K562 (cell line): ENCODE measurements at regions not wholly inside any gene's neighbourhood (a gene's known extent, or its start where the extent isn't known, plus 50 kb on each side); places are given as distances from the start of the nearest gene placed in this dataset.

Experiments used
- ATAC-seq: fragments of 200-7000 bp; cut with Tn5 transposase; 3 replicates; pipeline ENCODE4 v1.9.1; 2020; ENCODE audit warnings: moderate library complexity
- BruUV-seq: library from RNA; stranded (reverse); fragments of 400-500 nt; replicated peaks from 2 replicates; lab custom pipeline; 2021; lab: Mats Ljungman, UMichigan
- CTCF ChIA-PET: fragments of 300-600 bp; formaldehyde crosslinking; extraction: SDS; loops from one replicate; lab custom pipeline; 2021; ENCODE audit warnings: low intra/inter-chr PET ratio; lab: Yijun Ruan, JAX
- POLR2A ChIA-PET: fragments of 300-600, 350-650 bp; sonication (Branson Sonifier 250); formaldehyde crosslinking; extraction: SDS; loops from one replicate; lab custom pipeline; 2021; ENCODE audit warnings: antibody characterized with exemption, inconsistent platforms; lab: Yijun Ruan, JAX
- DNase-seq, 4 experiments: peaks; one replicate each; pipeline versions ENCODE4 v3.0.0 to v3.0.0-alpha.2; 2011 to 2018; ENCODE audit warnings: low spot score in 3 of 4, mixed read lengths in 3 of 4; ENCODE audit errors: extremely low read depth in 1 of 4
- FAIRE-seq: peaks from 2 replicates; lab custom pipeline; 2011; peaks lifted over from hg19 to GRCh38; lab: Jason Lieb, UNC
- H2AFZ ChIP-seq: 2 replicates; pipeline ENCODE4 v1.6.0; 2011; ENCODE audit warnings: low read depth, low read length, control low read depth, inconsistent platforms
- H3K27ac ChIP-seq: fragments of 200-600 bp; 3 replicates; pipeline ENCODE4 v1.8.0; 2011; ENCODE audit warnings: low read depth, mild to moderate bottlenecking, control low read depth, inconsistent platforms, low read length, moderate library complexity, mixed read lengths; ENCODE audit errors: extremely low read depth
- H3K27me3 ChIP-seq, 2 experiments: fragments of 300-600 bp in 1 of 2; 2 replicates in 1 of 2; 3 replicates in 1 of 2; pipeline versions ENCODE4 v1.6.0 to v1.8.0; 2011; ENCODE audit warnings: inconsistent platforms in 2 of 2, low read length in 2 of 2, mild to moderate bottlenecking in 1 of 2, mixed read lengths in 1 of 2, moderate library complexity in 1 of 2; ENCODE audit not compliant: control insufficient read depth in 2 of 2, insufficient read depth in 2 of 2
- H3K36me3 ChIP-seq: fragments of 300-600 bp; 3 replicates; pipeline ENCODE4 v1.8.0; 2011; ENCODE audit warnings: mild to moderate bottlenecking, low read length, inconsistent platforms; ENCODE audit not compliant: control insufficient read depth, insufficient read depth
- H3K4me1 ChIP-seq, 2 experiments: fragments of 200-600 bp in 1 of 2; replicated peaks in 1 of 2; 2 replicates in 1 of 2; 3 replicates in 1 of 2; pipeline versions ENCODE4 v1.5.1 to v1.8.0; 2011; ENCODE audit warnings: inconsistent platforms in 2 of 2, low read length in 2 of 2, mild to moderate bottlenecking in 1 of 2, mixed read lengths in 1 of 2, moderate library complexity in 1 of 2; ENCODE audit not compliant: control insufficient read depth in 2 of 2, insufficient read depth in 2 of 2
- H3K4me2 ChIP-seq: 2 replicates; pipeline ENCODE4 v1.6.1; 2011; ENCODE audit warnings: low read length, control low read depth, inconsistent platforms, mixed read lengths; ENCODE audit not compliant: insufficient read depth
- H3K4me3 ChIP-seq: fragments of 200-600 bp; sonication (generic), shearing (Covaris generic); 2 replicates; pipeline ENCODE4 v1.5.1; 2016; ENCODE audit warnings: control low read depth, inconsistent platforms
- H3K79me2 ChIP-seq: fragments of 200-600 bp; 3 replicates; pipeline ENCODE4 v1.8.0; 2011; ENCODE audit warnings: low read length, inconsistent platforms; ENCODE audit not compliant: control insufficient read depth, insufficient read depth
- H3K9ac ChIP-seq, 2 experiments: 2 replicates each; pipeline versions ENCODE4 v1.6.0 to v1.6.1; 2011; ENCODE audit warnings: low read depth in 2 of 2, low read length in 2 of 2, control low read depth in 1 of 2, inconsistent platforms in 1 of 2, mild to moderate bottlenecking in 1 of 2, mixed read lengths in 1 of 2; ENCODE audit not compliant: insufficient read depth in 1 of 2
- H3K9me1 ChIP-seq: one replicate; pipeline ENCODE4 v1.6.0; 2011; ENCODE audit warnings: inconsistent platforms, mild to moderate bottlenecking, low read length, moderate library complexity; ENCODE audit not compliant: control insufficient read depth, insufficient read depth
- H3K9me3 ChIP-seq: replicated peaks from 2 replicates; pipeline ENCODE4 v1.5.1; 2011; ENCODE audit warnings: low read depth, low read length, inconsistent platforms; ENCODE audit not compliant: control insufficient read depth, insufficient read depth
- H4K20me1 ChIP-seq: replicated peaks from 2 replicates; pipeline ENCODE4 v1.6.1; 2011; ENCODE audit warnings: low read length, inconsistent platforms, mixed read lengths; ENCODE audit not compliant: control insufficient read depth, insufficient read depth
- BMI1 ChIP-seq: fragments of 150-350 bp; IDR thresholded peaks from 2 replicates; pipeline ENCODE4 v1.6.1; 2014; ENCODE audit warnings: low read length
- EZH2 ChIP-seq: IDR thresholded peaks from 2 replicates; pipeline ENCODE4 v1.6.1; 2012; ENCODE audit warnings: low read depth, mild to moderate bottlenecking, inconsistent platforms, low read length, borderline replicate concordance
- FOXA1 ChIP-seq: fragments of 450-650 bp; IDR thresholded peaks from 2 replicates; pipeline ENCODE4 v1.6.1; 2016; ENCODE audit warnings: mild to moderate bottlenecking, borderline replicate concordance
- ILF3 ChIP-seq: fragments of 450-650 bp; IDR thresholded peaks from 2 replicates; pipeline ENCODE4 v1.6.1; 2018; ENCODE audit warnings: antibody characterized with exemption, mild to moderate bottlenecking, moderate library complexity, borderline replicate concordance
- JUNB ChIP-seq: fragments of 450-650 bp; formaldehyde crosslinking; conservative IDR thresholded peaks from 2 replicates; pipeline ENCODE4 v1.4.0; 2020; ENCODE audit warnings: mild to moderate bottlenecking
- MYNN ChIP-seq, 2 experiments: sonication (generic); formaldehyde crosslinking in 1 of 2; IDR thresholded peaks; 2 replicates each; pipeline versions ENCODE4 v1.5.0 to v1.6.1; 2016 to 2020; ENCODE audit warnings: antibody characterized with exemption in 1 of 2, missing genetic modification reagents in 1 of 2
- NEUROD1 ChIP-seq: fragments of 150-350 bp; IDR thresholded peaks from 2 replicates; pipeline ENCODE4 v1.6.1; 2014; ENCODE audit warnings: borderline replicate concordance, low read length, low read depth; ENCODE audit not compliant: partially characterized antibody
- PHF8 ChIP-seq: fragments of 200-600 bp; sonication (generic); IDR thresholded peaks from 2 replicates; pipeline ENCODE4 v1.6.1; 2012; ENCODE audit warnings: mixed run types, mild to moderate bottlenecking, inconsistent platforms, low read length, moderate library complexity, borderline replicate concordance
- RBM14 ChIP-seq: fragments of 200-400 bp; formaldehyde crosslinking; IDR thresholded peaks from 2 replicates; pipeline ENCODE4 v1.6.1; 2018; ENCODE audit warnings: low read depth, mild to moderate bottlenecking, low read length, moderate library complexity, borderline replicate concordance; ENCODE audit not compliant: insufficient read depth
- SMC3 ChIP-seq: conservative IDR thresholded peaks from 2 replicates; pipeline ENCODE4 v1.6.1; 2011; ENCODE audit warnings: low read depth, low read length, improper control_type of control experiment; ENCODE audit not compliant: insufficient read depth
- XRCC5 ChIP-seq: fragments of 200-400 bp; formaldehyde crosslinking; IDR thresholded peaks from 2 replicates; pipeline ENCODE4 v1.6.1; 2017; ENCODE audit warnings: low read depth, mild to moderate bottlenecking, low read length
- ZC3H11A ChIP-seq: IDR thresholded peaks from 2 replicates; pipeline ENCODE4 v1.6.1; 2012; ENCODE audit warnings: low read depth, low read length, improper control_type of control experiment
- ZNF134 ChIP-seq: fragments of 250-450 bp; sonication (Bioruptor Pico); conservative IDR thresholded peaks from 2 replicates; pipeline ENCODE4 v1.4.0; 2020
- ZNF239 ChIP-seq: fragments of 250-450 bp; sonication (Bioruptor Pico); IDR thresholded peaks from 2 replicates; pipeline ENCODE4 v1.4.0; 2020; ENCODE audit warnings: mild to moderate bottlenecking
- ZNF3 ChIP-seq: fragments of 250-450 bp; sonication (Bioruptor Pico); IDR thresholded peaks from 2 replicates; pipeline ENCODE4 v1.5.0; 2021; ENCODE audit warnings: mild to moderate bottlenecking, moderate library complexity
- ZNF384 ChIP-seq: IDR thresholded peaks from 2 replicates; pipeline ENCODE4 v1.6.1; 2012; ENCODE audit warnings: low read depth, low read length, improper control_type of control experiment
- ZNF764 ChIP-seq: fragments of 250-450 bp; sonication (Bioruptor Pico); IDR thresholded peaks from 2 replicates; pipeline ENCODE4 v1.4.0; 2020; ENCODE audit warnings: low read depth, mild to moderate bottlenecking, moderate library complexity
- WGBS: fragments of 100-300 bp; shearing (Covaris generic); methylation state at CpG from one replicate; pipeline ENCODE4 v1.1.6; 2016; ENCODE audit warnings: low coverage, mixed read lengths; ENCODE audit not compliant: insufficient coverage; ENCODE audit errors: missing lambda C conversion rate; 5-methylcytosine and 5-hydroxymethylcytosine counted together
- in situ Hi-C: fragments of 300-500 bp; cut with MboI; formaldehyde crosslinking; loops from 4 replicates; pipeline ENCODE4 v1.15.0; 2018; ENCODE audit warnings: inconsistent platforms, mixed read lengths
- intact Hi-C: fragments of 100-400 bp; cut with micrococcal nuclease; formaldehyde crosslinking; loops from 2 replicates; pipeline ENCODE4 v1.14.2; 2022
- TF ChIP-seq, protein P1 (sequence below): sonication (generic); formaldehyde crosslinking; IDR thresholded peaks from 2 replicates; pipeline ENCODE4 v1.8.0; 2022; ENCODE audit warnings: missing genetic modification reagents, mild to moderate bottlenecking, borderline replicate concordance
- TF ChIP-seq, protein P2 (sequence below): sonication (generic); formaldehyde crosslinking; IDR thresholded peaks from 2 replicates; pipeline ENCODE4 v1.8.0; 2023; ENCODE audit warnings: missing genetic modification reagents, mild to moderate bottlenecking, borderline replicate concordance

DNA sequence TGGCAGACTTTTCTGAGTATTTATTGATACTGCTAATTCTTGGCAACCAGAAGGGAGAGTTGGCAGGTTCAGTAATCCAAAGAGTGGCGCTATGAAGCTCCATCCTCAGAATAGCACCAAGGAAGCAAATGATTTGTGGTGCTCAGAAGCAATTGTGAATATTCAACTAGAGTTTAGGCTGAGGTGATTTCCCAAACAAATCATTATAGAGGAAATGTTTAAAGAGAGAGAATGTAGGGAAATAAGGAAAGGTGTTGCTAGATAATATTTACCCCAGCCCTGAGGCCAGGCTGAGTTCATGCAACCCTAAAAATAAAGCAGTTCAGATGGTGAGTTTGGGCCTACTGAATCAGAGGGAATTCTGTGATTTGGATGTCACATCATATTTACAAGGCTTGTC lies 363.4 kb upstream of the PLXNA2 start:
- Histone ChIP-seq H3K9ac (no peak overlapping the region), H3K9me3 (no peaks in the 10 kb centered on the region), H3K9me1 (no peaks in the 10 kb centered on the region), H3K27me3 (no peaks in the 10 kb centered on the region), H3K4me1 (no peaks in the 10 kb centered on the region), H2AFZ (no peak overlapping the region), H3K4me3 (no peak overlapping the region), H3K27ac (no peak overlapping the region), H4K20me1 (no peaks in the 10 kb centered on the region), H3K79me2 (no peaks in the 10 kb centered on the region), H3K4me2 (no peak overlapping the region), H3K36me3 (no peaks in the 10 kb centered on the region)
- DNase-seq = no peak
- BruUV-seq = no TSS peak
- ChIA-PET POLR2A (no interaction called here), CTCF (no interaction called here)
- ATAC-seq = no peak
- FAIRE-seq = no peak
- in situ Hi-C loops = no loop called here
- intact Hi-C loops = no loop called here
- WGBS = 6% methylated on average over 1 of the region's 1 CpG
- no peak for TF ChIP-seq PHF8
- TF ChIP-seq ILF3 = no peak
- TF ChIP-seq, protein P1, sequence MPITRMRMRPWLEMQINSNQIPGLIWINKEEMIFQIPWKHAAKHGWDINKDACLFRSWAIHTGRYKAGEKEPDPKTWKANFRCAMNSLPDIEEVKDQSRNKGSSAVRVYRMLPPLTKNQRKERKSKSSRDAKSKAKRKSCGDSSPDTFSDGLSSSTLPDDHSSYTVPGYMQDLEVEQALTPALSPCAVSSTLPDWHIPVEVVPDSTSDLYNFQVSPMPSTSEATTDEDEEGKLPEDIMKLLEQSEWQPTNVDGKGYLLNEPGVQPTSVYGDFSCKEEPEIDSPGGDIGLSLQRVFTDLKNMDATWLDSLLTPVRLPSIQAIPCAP (CRISPR knock-in tag) = no peak
- no peak for TF ChIP-seq ZNF3 (CRISPR knock-in tag)
- TF ChIP-seq ZNF239 = no peak
- TF ChIP-seq NEUROD1 = no peak
- no peak for TF ChIP-seq ZNF764 (CRISPR knock-in tag)
- TF ChIP-seq MYNN (IDR thresholded peaks at IDR 0.05) = no peak
- TF ChIP-seq MYNN (CRISPR knock-in tag; IDR thresholded peaks at IDR 0.05) = no peak
- TF ChIP-seq SMC3 = no peak
- TF ChIP-seq FOXA1 = no peak
- no peak for TF ChIP-seq JUNB (CRISPR knock-in tag)
- no peak for TF ChIP-seq ZNF134 (CRISPR knock-in tag)
- no peak for TF ChIP-seq ZNF384
- no peak for TF ChIP-seq XRCC5
- TF ChIP-seq RBM14 = no peak
- no peak for TF ChIP-seq BMI1
- TF ChIP-seq ZC3H11A = no peak
- no peak for TF ChIP-seq EZH2
- TF ChIP-seq, protein P2, sequence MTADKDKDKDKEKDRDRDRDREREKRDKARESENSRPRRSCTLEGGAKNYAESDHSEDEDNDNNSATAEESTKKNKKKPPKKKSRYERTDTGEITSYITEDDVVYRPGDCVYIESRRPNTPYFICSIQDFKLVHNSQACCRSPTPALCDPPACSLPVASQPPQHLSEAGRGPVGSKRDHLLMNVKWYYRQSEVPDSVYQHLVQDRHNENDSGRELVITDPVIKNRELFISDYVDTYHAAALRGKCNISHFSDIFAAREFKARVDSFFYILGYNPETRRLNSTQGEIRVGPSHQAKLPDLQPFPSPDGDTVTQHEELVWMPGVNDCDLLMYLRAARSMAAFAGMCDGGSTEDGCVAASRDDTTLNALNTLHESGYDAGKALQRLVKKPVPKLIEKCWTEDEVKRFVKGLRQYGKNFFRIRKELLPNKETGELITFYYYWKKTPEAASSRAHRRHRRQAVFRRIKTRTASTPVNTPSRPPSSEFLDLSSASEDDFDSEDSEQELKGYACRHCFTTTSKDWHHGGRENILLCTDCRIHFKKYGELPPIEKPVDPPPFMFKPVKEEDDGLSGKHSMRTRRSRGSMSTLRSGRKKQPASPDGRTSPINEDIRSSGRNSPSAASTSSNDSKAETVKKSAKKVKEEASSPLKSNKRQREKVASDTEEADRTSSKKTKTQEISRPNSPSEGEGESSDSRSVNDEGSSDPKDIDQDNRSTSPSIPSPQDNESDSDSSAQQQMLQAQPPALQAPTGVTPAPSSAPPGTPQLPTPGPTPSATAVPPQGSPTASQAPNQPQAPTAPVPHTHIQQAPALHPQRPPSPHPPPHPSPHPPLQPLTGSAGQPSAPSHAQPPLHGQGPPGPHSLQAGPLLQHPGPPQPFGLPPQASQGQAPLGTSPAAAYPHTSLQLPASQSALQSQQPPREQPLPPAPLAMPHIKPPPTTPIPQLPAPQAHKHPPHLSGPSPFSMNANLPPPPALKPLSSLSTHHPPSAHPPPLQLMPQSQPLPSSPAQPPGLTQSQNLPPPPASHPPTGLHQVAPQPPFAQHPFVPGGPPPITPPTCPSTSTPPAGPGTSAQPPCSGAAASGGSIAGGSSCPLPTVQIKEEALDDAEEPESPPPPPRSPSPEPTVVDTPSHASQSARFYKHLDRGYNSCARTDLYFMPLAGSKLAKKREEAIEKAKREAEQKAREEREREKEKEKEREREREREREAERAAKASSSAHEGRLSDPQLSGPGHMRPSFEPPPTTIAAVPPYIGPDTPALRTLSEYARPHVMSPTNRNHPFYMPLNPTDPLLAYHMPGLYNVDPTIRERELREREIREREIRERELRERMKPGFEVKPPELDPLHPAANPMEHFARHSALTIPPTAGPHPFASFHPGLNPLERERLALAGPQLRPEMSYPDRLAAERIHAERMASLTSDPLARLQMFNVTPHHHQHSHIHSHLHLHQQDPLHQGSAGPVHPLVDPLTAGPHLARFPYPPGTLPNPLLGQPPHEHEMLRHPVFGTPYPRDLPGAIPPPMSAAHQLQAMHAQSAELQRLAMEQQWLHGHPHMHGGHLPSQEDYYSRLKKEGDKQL (CRISPR knock-in tag) = no peak
